Sigmoid colon (tissue), 4 donors: ENCODE measurements at regions not wholly inside any gene's neighbourhood (a gene's known extent, or its start where the extent isn't known, plus 50 kb on each side); places are given as distances from the start of the nearest gene placed in this dataset.

Experiments
- EP300 ChIP-seq, 4 donors: sonication (generic); formaldehyde crosslinking; IDR thresholded peaks; one replicate each; pipeline ENCODE4 v1.6.1; 2017; ENCODE audit warnings: antibody characterized with exemption in 4 of 4
- POLR2A ChIP-seq, 2 donors: fragments of 450-650 bp; IDR thresholded peaks; one replicate each; pipeline ENCODE4 v1.6.1; 2016; ENCODE audit warnings: antibody characterized with exemption in 2 of 2, mild to moderate bottlenecking in 2 of 2, moderate library complexity in 2 of 2
- POLR2AphosphoS5 ChIP-seq, 4 donors: sonication (generic); formaldehyde crosslinking; IDR thresholded peaks; one replicate each; pipeline ENCODE4 v1.6.1; 2017; ENCODE audit warnings: antibody characterized with exemption in 4 of 4
- TF ChIP-seq, protein P1 (sequence below), 4 experiments: fragments of 450-650 bp in 3 of 4; fragments of 200-600 bp in 1 of 4; IDR thresholded peaks; one replicate each; pipeline ENCODE4 v1.5.1; 2016 to 2019; ENCODE audit warnings: antibody characterized with exemption in 4 of 4, mild to moderate bottlenecking in 3 of 4, moderate library complexity in 2 of 4

DNA sequence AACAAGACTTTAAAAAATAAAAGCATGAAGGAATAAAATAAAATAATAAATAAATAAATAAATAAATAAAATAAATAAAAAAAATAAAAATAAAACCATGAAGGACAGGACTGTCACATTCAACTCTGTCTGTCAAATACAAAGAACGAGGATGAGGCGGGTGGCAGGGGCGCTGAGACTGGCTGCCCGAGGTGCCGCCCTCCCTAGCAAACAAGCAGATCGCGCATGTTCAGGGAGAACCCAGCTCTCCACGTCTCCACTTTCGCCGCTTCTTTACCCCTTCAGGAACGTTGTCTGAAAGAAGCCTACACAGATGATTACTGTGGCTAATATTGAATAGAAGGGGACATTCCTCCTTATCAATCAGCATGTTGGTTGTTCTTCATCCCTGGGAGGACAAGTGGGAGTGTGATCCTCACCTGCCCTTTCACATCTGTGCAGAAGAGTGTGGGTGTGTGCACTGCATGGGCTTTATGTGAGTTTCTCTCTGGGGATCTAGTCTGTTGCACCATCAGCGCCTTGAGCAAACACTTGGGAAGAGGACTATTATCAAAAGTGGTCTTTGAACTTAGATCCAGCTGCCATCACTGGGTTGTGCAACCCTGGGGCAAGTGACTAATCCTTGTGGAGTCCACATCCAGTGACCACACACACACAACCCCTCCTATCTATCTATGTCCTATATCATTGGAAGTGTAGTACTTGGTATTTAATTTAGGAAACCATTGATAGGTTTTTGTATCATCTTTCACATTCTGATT, 399.2 kb downstream of the IRX2 start:
- TF ChIP-seq POLR2AphosphoS5 (IDR thresholded peaks at IDR 0.05): no peak
- TF ChIP-seq, protein P1, sequence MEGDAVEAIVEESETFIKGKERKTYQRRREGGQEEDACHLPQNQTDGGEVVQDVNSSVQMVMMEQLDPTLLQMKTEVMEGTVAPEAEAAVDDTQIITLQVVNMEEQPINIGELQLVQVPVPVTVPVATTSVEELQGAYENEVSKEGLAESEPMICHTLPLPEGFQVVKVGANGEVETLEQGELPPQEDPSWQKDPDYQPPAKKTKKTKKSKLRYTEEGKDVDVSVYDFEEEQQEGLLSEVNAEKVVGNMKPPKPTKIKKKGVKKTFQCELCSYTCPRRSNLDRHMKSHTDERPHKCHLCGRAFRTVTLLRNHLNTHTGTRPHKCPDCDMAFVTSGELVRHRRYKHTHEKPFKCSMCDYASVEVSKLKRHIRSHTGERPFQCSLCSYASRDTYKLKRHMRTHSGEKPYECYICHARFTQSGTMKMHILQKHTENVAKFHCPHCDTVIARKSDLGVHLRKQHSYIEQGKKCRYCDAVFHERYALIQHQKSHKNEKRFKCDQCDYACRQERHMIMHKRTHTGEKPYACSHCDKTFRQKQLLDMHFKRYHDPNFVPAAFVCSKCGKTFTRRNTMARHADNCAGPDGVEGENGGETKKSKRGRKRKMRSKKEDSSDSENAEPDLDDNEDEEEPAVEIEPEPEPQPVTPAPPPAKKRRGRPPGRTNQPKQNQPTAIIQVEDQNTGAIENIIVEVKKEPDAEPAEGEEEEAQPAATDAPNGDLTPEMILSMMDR (IDR thresholded peaks at IDR 0.05): no peak
- TF ChIP-seq EP300 (IDR thresholded peaks at IDR 0.05): no peak
- TF ChIP-seq POLR2A (IDR thresholded peaks at IDR 0.05): no peak
